22Rv1 (cell line): ENCODE measurements at regions not wholly inside any gene's neighbourhood (a gene's known extent, or its start where the extent isn't known, plus 50 kb on each side); places are given as distances from the start of the nearest gene placed in this dataset.

Source experiments
- CTCF ChIP-seq: fragments of 450-650 bp; IDR thresholded peaks from 2 replicates; pipeline ENCODE4 v1.5.1; 2017; ENCODE audit warnings: mild to moderate bottlenecking
- ZFX ChIP-seq: fragments of 450-650 bp; IDR thresholded peaks from 2 replicates; pipeline ENCODE4 v1.6.1; 2017; ENCODE audit warnings: antibody characterized with exemption, borderline replicate concordance

GRCh38 chr2:225842939-225843338, 443.4 kb downstream of the NYAP2 start:
- no peak for TF ChIP-seq CTCF
- TF ChIP-seq ZFX = no peak
